ENCODE measurements at regions not wholly inside any gene's neighbourhood (a gene's known extent, or its start where the extent isn't known, plus 50 kb on each side); places are given as distances from the start of the nearest gene placed in this dataset.

DNA sequence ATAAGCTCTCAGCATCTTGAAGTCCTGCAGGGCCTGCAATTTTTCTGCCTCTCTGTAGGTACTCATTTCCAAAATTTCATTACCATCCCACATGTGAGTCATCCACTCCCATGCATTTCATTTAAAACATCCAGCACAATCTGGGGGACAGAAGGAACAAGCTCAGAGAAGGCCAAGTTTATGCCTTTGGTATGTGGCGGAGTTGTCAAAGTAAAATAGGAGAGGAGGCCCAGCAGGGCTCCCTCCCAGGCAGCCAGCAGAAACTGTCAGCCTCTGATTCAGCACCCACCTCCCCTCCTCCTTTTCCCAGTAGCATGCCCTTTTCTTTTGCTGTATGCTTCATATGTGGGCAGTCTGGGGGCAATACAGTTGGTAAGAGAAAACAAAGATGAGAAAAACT, 126.4 kb upstream of the ZNF366 start:
- no peak for DNase-seq (ENCODE audit: low read depth)
- TF ChIP-seq, protein P1, sequence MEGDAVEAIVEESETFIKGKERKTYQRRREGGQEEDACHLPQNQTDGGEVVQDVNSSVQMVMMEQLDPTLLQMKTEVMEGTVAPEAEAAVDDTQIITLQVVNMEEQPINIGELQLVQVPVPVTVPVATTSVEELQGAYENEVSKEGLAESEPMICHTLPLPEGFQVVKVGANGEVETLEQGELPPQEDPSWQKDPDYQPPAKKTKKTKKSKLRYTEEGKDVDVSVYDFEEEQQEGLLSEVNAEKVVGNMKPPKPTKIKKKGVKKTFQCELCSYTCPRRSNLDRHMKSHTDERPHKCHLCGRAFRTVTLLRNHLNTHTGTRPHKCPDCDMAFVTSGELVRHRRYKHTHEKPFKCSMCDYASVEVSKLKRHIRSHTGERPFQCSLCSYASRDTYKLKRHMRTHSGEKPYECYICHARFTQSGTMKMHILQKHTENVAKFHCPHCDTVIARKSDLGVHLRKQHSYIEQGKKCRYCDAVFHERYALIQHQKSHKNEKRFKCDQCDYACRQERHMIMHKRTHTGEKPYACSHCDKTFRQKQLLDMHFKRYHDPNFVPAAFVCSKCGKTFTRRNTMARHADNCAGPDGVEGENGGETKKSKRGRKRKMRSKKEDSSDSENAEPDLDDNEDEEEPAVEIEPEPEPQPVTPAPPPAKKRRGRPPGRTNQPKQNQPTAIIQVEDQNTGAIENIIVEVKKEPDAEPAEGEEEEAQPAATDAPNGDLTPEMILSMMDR (conservative IDR thresholded peaks at IDR 0.05; ENCODE audit: low read depth, low read length), result no peak
- H3K4me3 ChIP-seq (ENCODE audit: low read length), result no peak overlapping the region

DNA sequence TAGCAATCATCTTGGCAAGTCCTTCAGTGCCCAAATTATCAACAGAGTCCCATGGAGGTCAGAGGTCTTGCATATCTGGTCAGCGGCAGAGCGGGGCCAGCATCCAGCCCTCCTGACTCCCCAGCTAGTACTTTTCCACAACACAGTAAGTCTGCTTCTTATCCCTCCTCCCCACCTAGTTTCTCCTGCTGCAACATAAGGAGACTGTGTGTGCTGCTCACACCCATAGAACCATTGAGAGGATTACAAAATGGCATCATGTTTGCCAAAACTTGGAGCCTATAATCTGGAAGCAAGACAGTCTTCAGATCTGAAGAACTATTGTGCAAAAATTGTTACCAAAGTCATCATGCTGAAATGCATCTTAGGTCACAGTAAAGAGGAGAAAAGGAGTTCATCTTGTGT, 125.8 kb upstream of the ZNF366 start:
- TF ChIP-seq, protein P1 (conservative IDR thresholded peaks at IDR 0.05; ENCODE audit: low read depth, low read length), result no peak
- H3K4me3 ChIP-seq (ENCODE audit: low read length), result no peak overlapping the region
- DNase-seq (ENCODE audit: low read depth), result no peak

DNA sequence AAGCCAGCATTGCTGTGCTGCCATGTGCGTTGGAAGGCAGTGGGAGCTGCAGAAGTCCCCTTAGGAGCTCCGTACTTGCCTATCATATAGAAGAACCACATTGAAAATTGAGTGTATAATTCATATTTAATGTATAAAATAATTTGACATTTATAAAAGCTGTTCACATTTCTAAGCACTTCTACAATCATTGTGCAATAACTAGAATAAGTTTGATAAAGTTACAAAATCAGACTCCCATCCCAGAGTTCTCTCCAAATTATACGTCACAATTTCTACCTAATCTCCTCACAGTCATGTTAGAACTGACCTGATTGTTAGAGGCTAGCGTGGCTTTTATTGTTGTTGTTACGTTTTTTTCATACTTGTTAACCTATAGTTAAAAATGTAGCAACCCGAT, 123.5 kb upstream of the ZNF366 start:
- no peak for DNase-seq (ENCODE audit: low read depth)
- TF ChIP-seq, protein P1 (conservative IDR thresholded peaks at IDR 0.05; ENCODE audit: low read depth, low read length), result no peak
- no peak overlapping the region for H3K4me3 ChIP-seq (ENCODE audit: low read length)

DNA sequence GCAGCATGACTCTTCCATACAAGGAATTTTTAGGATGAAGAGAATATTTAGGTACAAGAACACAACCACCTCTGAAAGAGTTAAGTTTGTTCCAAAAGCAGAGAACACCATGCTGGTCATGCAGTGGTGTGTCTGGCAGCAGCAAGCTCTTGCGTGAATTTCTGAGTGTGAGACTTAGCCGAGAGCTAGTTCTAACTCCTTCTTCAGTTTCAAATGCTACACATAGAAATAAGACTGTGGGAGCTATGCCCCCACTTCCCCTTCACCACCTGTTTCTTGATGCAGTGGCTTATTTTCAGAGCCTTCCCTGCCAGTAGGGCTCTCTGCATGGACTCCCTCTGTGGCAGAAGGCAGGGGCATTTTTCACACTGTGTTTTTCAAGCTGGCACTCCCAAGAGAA, 122.9 kb upstream of the ZNF366 start:
- DNase-seq (ENCODE audit: low read depth), result no peak
- no peak overlapping the region for H3K4me3 ChIP-seq (ENCODE audit: low read length)

DNA sequence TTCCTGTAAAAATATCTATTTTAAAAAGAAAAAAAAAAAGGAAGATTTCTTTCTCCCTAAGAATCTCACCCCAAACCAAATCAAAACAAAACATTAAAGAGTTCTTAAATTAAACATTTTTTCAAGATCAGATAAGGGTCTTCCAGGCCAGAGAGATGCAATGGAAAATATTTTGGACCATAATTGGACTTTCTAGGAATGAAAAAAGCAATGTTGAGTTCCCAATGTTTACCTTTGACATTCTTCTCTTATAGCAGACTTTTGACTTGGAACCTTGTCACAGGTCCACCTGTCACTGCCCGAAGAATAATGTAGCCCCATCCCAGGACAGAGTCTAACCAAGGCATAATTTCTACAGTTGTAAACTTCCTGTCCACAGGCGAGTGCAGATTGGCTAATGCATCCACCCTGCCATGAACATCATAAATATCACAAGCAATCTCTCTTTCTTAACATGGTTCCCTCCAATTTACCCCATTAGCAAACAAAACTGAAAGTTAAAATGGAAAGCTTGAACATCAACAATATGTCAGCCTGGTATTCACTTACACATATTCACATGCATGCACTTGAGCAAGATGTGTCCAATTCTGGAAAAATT, 121.7 kb upstream of the ZNF366 start:
- TF ChIP-seq, protein P1 (conservative IDR thresholded peaks at IDR 0.05; ENCODE audit: low read depth, low read length), result no peak
- no peak overlapping the region for H3K4me3 ChIP-seq (ENCODE audit: low read length)
- DNase-seq (ENCODE audit: low read depth), result no peak

More for the DNA sequence above, 122.9 kb upstream of the ZNF366 start:
- TF ChIP-seq, protein P1 (conservative IDR thresholded peaks at IDR 0.05; ENCODE audit: low read depth, low read length), result no peak

DNA sequence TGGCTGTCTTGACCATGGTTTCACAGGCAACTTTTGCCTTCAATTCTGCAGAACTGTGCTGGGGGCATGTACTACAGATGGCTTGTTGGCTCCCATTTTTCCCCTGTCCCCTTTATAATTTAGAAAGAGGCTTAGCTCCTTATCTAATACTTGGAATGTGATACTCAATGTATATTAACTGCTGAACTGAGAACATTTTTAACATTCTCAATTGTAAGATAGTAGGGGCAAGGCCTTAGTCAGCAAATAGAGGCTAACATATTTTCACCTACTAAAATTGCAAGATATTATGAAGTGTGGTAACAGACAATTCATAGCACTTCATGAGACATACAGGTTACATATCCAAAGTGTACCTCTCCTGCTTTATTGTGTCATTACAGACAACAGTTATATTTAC, 118.1 kb upstream of the ZNF366 start:
- no peak for DNase-seq (ENCODE audit: low read depth)
- TF ChIP-seq, protein P1 (conservative IDR thresholded peaks at IDR 0.05; ENCODE audit: low read depth, low read length), result no peak
- H3K4me3 ChIP-seq (ENCODE audit: low read length), result no peak overlapping the region

DNA sequence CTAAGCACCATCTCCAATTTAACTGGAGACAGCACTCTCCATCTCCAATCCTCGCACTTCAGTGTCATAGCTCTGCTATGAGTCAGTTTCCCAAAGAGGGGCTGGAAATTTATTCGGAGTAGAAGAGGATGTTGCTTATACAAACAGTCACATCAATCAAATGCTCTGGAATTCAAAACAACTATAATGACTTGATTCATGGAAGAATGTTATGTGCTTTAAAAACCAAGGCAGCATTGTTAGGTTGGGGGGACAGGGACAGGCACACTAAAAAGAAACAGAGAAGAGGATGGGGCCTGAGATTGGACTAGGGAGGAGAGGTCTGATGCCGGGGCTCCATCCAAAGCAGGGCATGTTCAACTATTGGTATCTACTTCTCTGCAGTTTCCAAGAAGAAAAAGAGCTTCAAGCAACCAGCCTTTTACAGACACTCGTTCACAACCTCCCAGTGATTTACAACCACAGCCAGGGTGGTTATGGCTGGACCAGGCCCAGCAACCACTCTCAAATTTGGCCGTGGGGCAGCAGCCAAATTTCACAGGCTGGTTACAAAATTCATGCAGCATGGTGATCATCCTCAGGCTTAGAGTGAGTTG, 117.5 kb upstream of the ZNF366 start:
- TF ChIP-seq, protein P1 (conservative IDR thresholded peaks at IDR 0.05; ENCODE audit: low read depth, low read length), result no peak
- no peak overlapping the region for H3K4me3 ChIP-seq (ENCODE audit: low read length)
- no peak for DNase-seq (ENCODE audit: low read depth)
